ENCODE measurements at regions not wholly inside any gene's neighbourhood (a gene's known extent, or its start where the extent isn't known, plus 50 kb on each side); places are given as distances from the start of the nearest gene placed in this dataset.

- Histone ChIP-seq H3K27me3 (ENCODE audit: control insufficient read depth in 2 of 2, insufficient read depth in 2 of 2, low read length in 2 of 2) (no peaks in the 10 kb centered on the region), H3K27ac (ENCODE audit: insufficient read depth, low read depth, low read length) (no peak overlapping the region), H3K9me3 (replicated peaks; ENCODE audit: control insufficient read depth, insufficient read depth, low read length) (no peaks in the 10 kb centered on the region), H2AFZ (ENCODE audit: low read depth, low read length) (no peak overlapping the region), H3K36me3 (ENCODE audit: control insufficient read depth in 2 of 2, extremely low read depth in 1 of 2, insufficient read depth in 2 of 2, low read length in 2 of 2) (no peaks in the 10 kb centered on the region), H3K9ac (replicated peaks; ENCODE audit: extremely low read depth, insufficient read depth, low read length) (no peak overlapping the region), H3K79me2 (ENCODE audit: control insufficient read depth, insufficient read depth, low read length) (no peaks in the 10 kb centered on the region), H3K9me1 (replicated peaks; ENCODE audit: control insufficient read depth, extremely low read depth, insufficient read depth, low read length) (no peaks in the 10 kb centered on the region), H3K4me1 (ENCODE audit: control insufficient read depth, extremely low read depth, insufficient read depth, low read length) (peaks cover 11% of the 10 kb centered on the region), H3K4me3 (replicated peaks in 1 of 3; ENCODE audit: insufficient read depth in 1 of 3, low read depth in 1 of 3, low read length in 3 of 3) (no peak overlapping the region), H4K20me1 (replicated peaks; ENCODE audit: control insufficient read depth, extremely low read depth, insufficient read depth, low read length) (no peaks in the 10 kb centered on the region), H3K4me2 (ENCODE audit: insufficient read depth, low read length) (no peak overlapping the region)
- intact Hi-C loops (cut with micrococcal nuclease): no loop called here
- ChIA-PET POLR2A (no interaction called here), CTCF (no interaction called here)
- FAIRE-seq: no peak
- dilution Hi-C loops (cut with MboI; ENCODE audit: extremely low pct_ligation_motif_present, low sequenced_read_pairs): no loop called here
- no peak for DNase-seq (ENCODE audit: low read depth, low spot score)
- TF ChIP-seq MAX (IDR thresholded peaks at IDR 0.05; ENCODE audit: insufficient read depth, insufficient read length) (no peak), CTCF (IDR thresholded peaks at IDR 0.05; ENCODE audit: extremely low read depth in 1 of 2, insufficient read depth in 1 of 2, low read depth in 1 of 2, low read length in 2 of 2) (no peak), EZH2 (IDR thresholded peaks at IDR 0.05; ENCODE audit: borderline replicate concordance, low read depth, low read length, severe bottlenecking) (no peak), MYC (IDR thresholded peaks at IDR 0.05; ENCODE audit: low read depth, low read length) (no peak), JUN (IDR thresholded peaks at IDR 0.05; ENCODE audit: borderline replicate concordance, insufficient read depth, insufficient read length, low read depth) (no peak), FOS (IDR thresholded peaks at IDR 0.05; ENCODE audit: borderline replicate concordance, insufficient read depth, low read length) (no peak), POLR2A (IDR thresholded peaks at IDR 0.05; ENCODE audit: low read depth, low read length) (no peak), GATA2 (IDR thresholded peaks at IDR 0.05; ENCODE audit: insufficient read depth, insufficient read length, low read depth, low read length) (no peak), POLR2AphosphoS5 (IDR thresholded peaks at IDR 0.05; ENCODE audit: insufficient read depth, low read depth, low read length) (no peak)
- no TSS peak for BruUV-seq (replicated peaks)
Measured at GRCh38 chr5:125059255-125060002, 313.0 kb upstream of the ZNF608 start.

All from endothelial cell of umbilical vein (primary cell).